ENCODE measurements at regions not wholly inside any gene's neighbourhood (a gene's known extent, or its start where the extent isn't known, plus 50 kb on each side); places are given as distances from the start of the nearest gene placed in this dataset.

DNA sequence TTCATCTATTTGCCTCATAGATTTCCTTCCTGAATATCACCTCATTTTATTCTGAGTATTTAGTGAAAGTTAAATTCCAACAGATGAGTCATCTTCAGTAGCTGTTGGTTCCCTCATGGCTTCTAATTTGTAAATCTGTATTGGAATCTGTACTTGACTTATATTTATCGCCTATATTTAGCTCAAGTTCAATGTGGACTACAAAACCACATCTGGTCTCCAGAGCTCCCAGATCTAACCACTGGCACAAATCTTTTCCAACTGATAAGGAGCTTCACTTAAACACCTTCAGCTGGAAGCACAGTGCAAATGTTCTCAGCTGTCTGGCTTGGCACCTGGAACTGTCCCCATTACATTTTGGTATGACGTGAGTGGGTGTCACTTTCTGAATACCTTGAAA lies 82.8 kb upstream of the DSEL start:
- Histone ChIP-seq H3K27ac (ENCODE audit: low read length) (no peak overlapping the region), H3K36me3 (ENCODE audit: control insufficient read depth, low read depth, low read length) (no peaks in the 10 kb centered on the region), H3K4me3 (ENCODE audit: low read length) (no peak overlapping the region), H3K9me3 (ENCODE audit: control insufficient read depth, low read depth, low read length) (peaks cover 8% of the 10 kb centered on the region), H3K9ac (ENCODE audit: low read length) (no peak overlapping the region), H3K4me1 (ENCODE audit: control insufficient read depth, low read depth, low read length) (no peaks in the 10 kb centered on the region), H3K27me3 (ENCODE audit: control insufficient read depth, insufficient read depth, low read length) (no peaks in the 10 kb centered on the region)

DNA sequence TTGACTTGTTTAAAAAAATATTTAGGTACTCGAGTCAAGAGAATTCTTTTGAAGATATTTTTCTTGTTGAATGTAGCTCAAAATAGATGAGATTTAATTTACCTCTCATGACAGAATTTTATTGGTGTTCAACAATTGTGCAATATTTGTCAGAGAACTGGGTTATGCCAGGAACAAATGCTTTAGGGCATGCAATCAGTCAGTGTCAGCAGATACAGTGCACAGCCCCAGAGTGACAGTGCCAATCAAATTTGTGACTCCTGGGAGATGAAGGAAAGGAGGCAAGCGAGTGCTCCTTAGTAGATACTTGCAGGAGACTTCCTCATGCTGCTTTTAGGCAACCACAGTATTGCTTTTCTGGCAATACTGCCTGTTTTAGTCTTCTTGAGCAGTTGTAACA lies 81.2 kb upstream of the DSEL start:
- H3K27ac ChIP-seq (ENCODE audit: low read length) = no peak overlapping the region
- no peaks in the 10 kb centered on the region for H3K4me1 ChIP-seq (ENCODE audit: control insufficient read depth, low read depth, low read length)
- H3K27me3 ChIP-seq (ENCODE audit: control insufficient read depth, insufficient read depth, low read length) = no peaks in the 10 kb centered on the region
- no peaks in the 10 kb centered on the region for H3K36me3 ChIP-seq (ENCODE audit: control insufficient read depth, low read depth, low read length)
- H3K9ac ChIP-seq (ENCODE audit: low read length) = no peak overlapping the region
- peaks cover 8% of the 10 kb centered on the region for H3K9me3 ChIP-seq (ENCODE audit: control insufficient read depth, low read depth, low read length)
- H3K4me3 ChIP-seq (ENCODE audit: low read length) = no peak overlapping the region

DNA sequence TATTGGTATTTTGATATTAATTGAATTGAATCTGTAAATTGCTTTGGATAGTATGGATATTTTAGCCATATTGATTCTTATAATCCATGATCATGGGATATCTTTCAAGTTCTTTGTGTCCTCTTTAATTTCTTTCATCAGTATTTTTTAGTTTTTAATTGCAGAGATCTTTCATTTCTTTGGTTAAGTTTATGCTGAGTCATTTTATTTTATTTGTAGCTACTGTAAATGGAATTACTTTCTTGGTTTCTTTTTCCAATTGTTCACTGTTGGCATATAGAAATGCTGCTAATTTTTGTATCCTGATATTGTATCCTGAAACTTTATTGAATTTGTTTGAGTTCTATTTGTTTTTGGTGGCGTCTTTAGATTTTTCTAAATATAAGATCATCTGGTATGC lies 79.5 kb upstream of the DSEL start:
- no peak overlapping the region for H3K27ac ChIP-seq (ENCODE audit: low read length)
- no peak overlapping the region for H3K9ac ChIP-seq (ENCODE audit: low read length)
- H3K9me3 ChIP-seq (ENCODE audit: control insufficient read depth, low read depth, low read length) = peaks cover 8% of the 10 kb centered on the region
- H3K36me3 ChIP-seq (ENCODE audit: control insufficient read depth, low read depth, low read length) = no peaks in the 10 kb centered on the region
- H3K4me1 ChIP-seq (ENCODE audit: control insufficient read depth, low read depth, low read length) = no peaks in the 10 kb centered on the region
- H3K4me3 ChIP-seq (ENCODE audit: low read length) = no peak overlapping the region
- no peaks in the 10 kb centered on the region for H3K27me3 ChIP-seq (ENCODE audit: control insufficient read depth, insufficient read depth, low read length)

DNA sequence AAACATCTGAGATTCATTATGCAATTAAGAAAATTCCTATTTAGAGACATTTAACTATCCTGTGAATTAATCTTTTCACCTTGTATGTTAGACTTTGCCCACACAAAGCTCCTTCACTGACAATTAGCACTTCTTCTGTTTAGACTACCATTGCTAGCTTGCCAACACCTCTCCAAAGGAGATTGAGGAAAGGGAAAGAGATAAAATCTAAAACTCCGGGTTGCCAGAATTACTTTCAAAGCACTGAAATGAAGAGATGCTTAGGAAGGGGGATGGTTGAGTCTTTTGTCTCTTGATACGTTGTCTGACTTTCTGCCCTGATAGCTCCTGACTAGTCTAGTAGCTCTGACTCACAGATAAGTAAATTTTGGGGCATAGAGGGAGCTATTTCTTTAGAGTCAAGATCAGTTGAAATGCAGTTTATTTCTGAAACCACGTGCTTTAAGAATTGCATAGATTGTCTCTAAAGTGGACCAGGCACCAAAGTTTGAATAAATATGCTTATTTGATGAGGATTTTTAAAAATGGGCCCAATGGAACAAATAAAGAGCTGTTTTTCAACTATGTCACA lies 74.1 kb upstream of the DSEL start:
- Histone ChIP-seq H3K9me3 (ENCODE audit: control insufficient read depth, low read depth, low read length) (peaks cover 4% of the 10 kb centered on the region), H3K36me3 (ENCODE audit: control insufficient read depth, low read depth, low read length) (no peaks in the 10 kb centered on the region), H3K4me3 (ENCODE audit: low read length) (no peak overlapping the region), H3K9ac (ENCODE audit: low read length) (no peak overlapping the region), H3K4me1 (ENCODE audit: control insufficient read depth, low read depth, low read length) (no peaks in the 10 kb centered on the region), H3K27ac (ENCODE audit: low read length) (no peak overlapping the region), H3K27me3 (ENCODE audit: control insufficient read depth, insufficient read depth, low read length) (no peaks in the 10 kb centered on the region)

DNA sequence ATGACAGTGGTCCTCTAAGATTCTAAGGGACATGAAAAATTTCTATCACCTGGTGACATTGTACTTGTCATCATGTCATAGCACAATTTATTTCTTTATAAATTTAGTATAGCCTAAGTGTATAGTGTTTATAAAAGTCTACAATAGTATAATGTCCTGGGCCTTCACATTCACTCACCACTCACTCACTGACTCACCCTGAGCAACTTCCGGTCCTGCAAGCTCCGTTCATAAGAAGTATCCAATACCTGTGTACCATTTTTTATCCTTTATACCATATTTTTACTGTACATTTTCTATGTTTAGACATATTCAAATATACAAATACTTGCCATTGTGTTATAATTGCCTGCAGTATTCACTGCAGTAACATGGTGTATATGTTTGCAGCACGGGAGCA lies 72.8 kb upstream of the DSEL start:
- Histone ChIP-seq H3K4me3 (ENCODE audit: low read length) (no peak overlapping the region), H3K36me3 (ENCODE audit: control insufficient read depth, low read depth, low read length) (no peaks in the 10 kb centered on the region), H3K4me1 (ENCODE audit: control insufficient read depth, low read depth, low read length) (no peaks in the 10 kb centered on the region), H3K9me3 (ENCODE audit: control insufficient read depth, low read depth, low read length) (no peaks in the 10 kb centered on the region), H3K9ac (ENCODE audit: low read length) (no peak overlapping the region), H3K27me3 (ENCODE audit: control insufficient read depth, insufficient read depth, low read length) (no peaks in the 10 kb centered on the region), H3K27ac (ENCODE audit: low read length) (no peak overlapping the region)

DNA sequence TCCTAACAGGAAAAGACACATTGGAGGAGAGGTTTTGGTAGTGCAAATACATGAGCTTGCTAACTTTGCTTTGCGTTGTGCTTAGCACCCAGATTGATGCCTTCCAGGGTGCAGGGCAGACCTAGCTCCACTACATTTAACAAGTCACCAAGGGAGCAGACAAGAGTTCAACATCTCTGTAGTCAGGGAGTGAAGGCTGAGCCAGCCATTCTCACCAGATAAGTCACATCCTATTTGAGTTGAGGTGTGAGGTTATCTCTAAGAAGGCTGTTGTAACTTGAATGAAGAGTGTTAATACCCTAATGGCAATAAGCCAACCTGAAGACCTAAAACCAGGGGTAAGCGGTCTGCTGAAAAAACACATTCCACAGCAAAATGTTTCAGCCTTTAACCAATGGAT lies 69.6 kb upstream of the DSEL start:
- H3K4me1 ChIP-seq (ENCODE audit: control insufficient read depth, low read depth, low read length) = peaks cover 9% of the 10 kb centered on the region
- H3K9ac ChIP-seq (ENCODE audit: low read length) = no peak overlapping the region
- no peak overlapping the region for H3K27ac ChIP-seq (ENCODE audit: low read length)
- H3K36me3 ChIP-seq (ENCODE audit: control insufficient read depth, low read depth, low read length) = no peaks in the 10 kb centered on the region
- H3K27me3 ChIP-seq (ENCODE audit: control insufficient read depth, insufficient read depth, low read length) = no peaks in the 10 kb centered on the region
- H3K4me3 ChIP-seq (ENCODE audit: low read length) = no peak overlapping the region
- H3K9me3 ChIP-seq (ENCODE audit: control insufficient read depth, low read depth, low read length) = no peaks in the 10 kb centered on the region

DNA sequence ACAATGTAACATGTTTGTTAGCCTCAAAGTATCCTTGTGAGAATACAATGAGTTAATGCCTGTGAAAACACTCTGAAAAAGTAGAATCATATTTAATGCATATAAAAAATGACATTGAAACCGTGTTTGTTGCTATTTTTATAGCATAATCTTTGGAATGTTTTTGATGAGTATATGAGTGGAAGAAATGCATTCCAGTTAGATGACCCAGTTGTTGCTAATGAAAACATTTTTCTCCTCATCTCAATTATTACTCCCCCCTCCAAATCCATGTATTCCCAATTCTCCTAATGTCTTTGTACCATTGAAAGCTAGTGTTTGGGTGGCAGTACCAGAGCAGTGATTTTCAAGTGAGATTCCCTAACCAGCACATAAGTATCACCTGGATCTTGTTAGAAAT lies 67.1 kb upstream of the DSEL start:
- H3K9me3 ChIP-seq (ENCODE audit: control insufficient read depth, low read depth, low read length) = no peaks in the 10 kb centered on the region
- H3K4me1 ChIP-seq (ENCODE audit: control insufficient read depth, low read depth, low read length) = peaks cover 9% of the 10 kb centered on the region
- H3K4me3 ChIP-seq (ENCODE audit: low read length) = no peak overlapping the region
- no peak overlapping the region for H3K27ac ChIP-seq (ENCODE audit: low read length)
- H3K36me3 ChIP-seq (ENCODE audit: control insufficient read depth, low read depth, low read length) = no peaks in the 10 kb centered on the region
- no peak overlapping the region for H3K9ac ChIP-seq (ENCODE audit: low read length)
- H3K27me3 ChIP-seq (ENCODE audit: control insufficient read depth, insufficient read depth, low read length) = no peaks in the 10 kb centered on the region

DNA sequence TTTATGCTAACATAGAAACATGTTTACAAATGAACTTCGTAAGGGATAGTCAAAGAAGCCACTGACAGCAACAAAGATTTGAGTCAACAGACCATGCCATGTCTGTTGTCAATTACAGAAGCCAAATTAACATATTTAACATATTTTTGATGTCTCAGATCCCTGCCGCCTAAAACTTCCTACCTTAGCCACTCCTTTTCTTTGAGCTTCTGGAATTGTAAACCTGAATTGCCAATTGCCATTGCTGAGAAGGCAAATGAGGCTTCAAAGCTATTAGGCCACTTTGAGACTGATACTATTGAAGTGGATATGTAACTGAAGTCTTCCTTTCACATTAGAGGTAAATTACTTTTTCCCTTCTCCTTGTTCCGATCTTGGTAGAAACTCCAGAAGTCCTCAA lies 66.0 kb upstream of the DSEL start:
- H3K36me3 ChIP-seq (ENCODE audit: control insufficient read depth, low read depth, low read length) = no peaks in the 10 kb centered on the region
- peaks cover 9% of the 10 kb centered on the region for H3K4me1 ChIP-seq (ENCODE audit: control insufficient read depth, low read depth, low read length)
- no peaks in the 10 kb centered on the region for H3K27me3 ChIP-seq (ENCODE audit: control insufficient read depth, insufficient read depth, low read length)
- H3K4me3 ChIP-seq (ENCODE audit: low read length) = no peak overlapping the region
- no peak overlapping the region for H3K9ac ChIP-seq (ENCODE audit: low read length)
- H3K27ac ChIP-seq (ENCODE audit: low read length) = no peak overlapping the region
- H3K9me3 ChIP-seq (ENCODE audit: control insufficient read depth, low read depth, low read length) = no peaks in the 10 kb centered on the region

DNA sequence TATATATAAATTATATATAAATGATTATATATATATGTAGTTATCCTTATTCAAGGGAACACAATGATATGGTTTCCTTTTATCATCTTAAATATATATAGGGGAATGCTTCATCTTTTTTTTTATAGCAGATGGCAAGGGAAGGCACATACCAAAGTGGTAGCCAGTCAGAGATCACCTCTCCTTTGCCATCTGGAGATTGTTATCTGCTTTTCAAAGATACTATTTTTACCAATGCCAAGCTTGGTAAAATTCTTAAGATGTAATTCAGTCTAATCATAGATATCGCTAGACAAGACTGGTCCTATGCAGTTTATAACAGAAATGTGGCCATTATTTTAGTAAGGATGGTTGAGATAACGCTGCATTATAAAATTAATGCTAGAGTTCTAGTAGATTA lies 64.7 kb upstream of the DSEL start:
- Histone ChIP-seq H3K4me3 (ENCODE audit: low read length) (no peak overlapping the region), H3K4me1 (ENCODE audit: control insufficient read depth, low read depth, low read length) (peaks cover 9% of the 10 kb centered on the region), H3K9me3 (ENCODE audit: control insufficient read depth, low read depth, low read length) (no peaks in the 10 kb centered on the region), H3K27ac (ENCODE audit: low read length) (no peak overlapping the region), H3K9ac (ENCODE audit: low read length) (no peak overlapping the region), H3K27me3 (ENCODE audit: control insufficient read depth, insufficient read depth, low read length) (no peaks in the 10 kb centered on the region), H3K36me3 (ENCODE audit: control insufficient read depth, low read depth, low read length) (no peaks in the 10 kb centered on the region)

DNA sequence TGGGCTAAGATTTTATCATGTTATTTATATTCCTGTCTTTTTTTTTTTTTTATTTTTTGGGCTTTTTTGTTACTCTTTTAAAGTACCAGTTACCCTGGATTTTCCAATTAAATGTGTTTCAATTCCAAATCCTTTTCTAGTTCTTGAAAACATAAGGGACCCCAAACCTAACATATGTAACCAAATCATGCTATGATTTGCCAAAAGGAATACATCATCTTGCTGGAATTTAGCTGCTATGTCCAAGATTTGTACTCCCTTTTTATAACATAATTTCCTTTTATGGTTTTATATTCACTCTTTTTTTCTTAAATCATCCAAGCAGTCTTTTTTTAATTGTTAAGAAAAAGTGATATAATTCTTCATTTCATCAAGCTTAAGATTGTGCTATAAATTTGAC lies 60.9 kb upstream of the DSEL start:
- no peak overlapping the region for H3K27ac ChIP-seq (ENCODE audit: low read length)
- H3K4me3 ChIP-seq (ENCODE audit: low read length) = no peak overlapping the region
- no peaks in the 10 kb centered on the region for H3K36me3 ChIP-seq (ENCODE audit: control insufficient read depth, low read depth, low read length)
- no peak overlapping the region for H3K9ac ChIP-seq (ENCODE audit: low read length)
- H3K4me1 ChIP-seq (ENCODE audit: control insufficient read depth, low read depth, low read length) = peaks cover 4% of the 10 kb centered on the region
- no peaks in the 10 kb centered on the region for H3K27me3 ChIP-seq (ENCODE audit: control insufficient read depth, insufficient read depth, low read length)
- H3K9me3 ChIP-seq (ENCODE audit: control insufficient read depth, low read depth, low read length) = no peaks in the 10 kb centered on the region

DNA sequence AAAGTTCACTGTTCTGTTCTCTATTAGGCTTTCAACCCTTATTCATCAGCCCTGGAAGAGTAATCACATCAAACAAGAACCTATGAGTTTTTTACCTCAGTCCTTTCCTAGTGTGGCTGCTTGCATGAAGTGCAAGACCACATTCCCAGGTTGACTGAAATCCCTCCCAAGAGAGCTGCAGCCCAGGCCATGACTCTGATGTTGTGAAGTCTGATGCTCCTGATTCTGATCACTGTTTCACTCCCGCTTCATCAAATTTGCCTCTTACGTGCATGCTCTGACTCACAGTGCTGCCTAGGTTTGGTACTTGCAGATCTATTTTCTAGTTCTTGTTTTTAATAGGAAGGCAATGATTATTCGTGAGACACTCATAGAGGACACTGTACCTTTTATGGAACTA lies 58.2 kb upstream of the DSEL start:
- no peaks in the 10 kb centered on the region for H3K4me1 ChIP-seq (ENCODE audit: control insufficient read depth, low read depth, low read length)
- H3K4me3 ChIP-seq (ENCODE audit: low read length) = no peak overlapping the region
- H3K9me3 ChIP-seq (ENCODE audit: control insufficient read depth, low read depth, low read length) = no peaks in the 10 kb centered on the region
- no peak overlapping the region for H3K9ac ChIP-seq (ENCODE audit: low read length)
- no peak overlapping the region for H3K27ac ChIP-seq (ENCODE audit: low read length)
- H3K36me3 ChIP-seq (ENCODE audit: control insufficient read depth, low read depth, low read length) = no peaks in the 10 kb centered on the region
- no peaks in the 10 kb centered on the region for H3K27me3 ChIP-seq (ENCODE audit: control insufficient read depth, insufficient read depth, low read length)

DNA sequence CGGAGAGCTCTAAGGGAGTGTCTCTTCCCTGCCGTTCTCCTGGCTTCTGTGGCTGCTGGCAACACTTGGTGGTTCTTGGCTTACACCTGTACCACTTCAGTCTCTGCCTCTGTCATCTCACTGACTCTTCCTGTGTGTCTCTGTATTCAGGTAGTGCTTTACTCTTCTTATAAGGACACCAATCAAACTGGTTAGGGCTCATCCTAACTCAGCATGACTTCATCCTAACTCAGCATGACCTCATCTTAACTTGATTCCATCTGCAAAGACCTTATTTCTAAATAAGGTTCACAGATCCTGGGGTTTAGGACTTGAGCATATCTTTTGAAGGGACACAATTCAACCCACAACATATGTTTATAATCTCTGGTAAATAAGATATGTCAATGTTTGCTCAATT lies 51.6 kb upstream of the DSEL start:
- Histone ChIP-seq H3K27ac (ENCODE audit: low read length) (no peak overlapping the region), H3K4me3 (ENCODE audit: low read length) (no peak overlapping the region), H3K4me1 (ENCODE audit: control insufficient read depth, low read depth, low read length) (no peaks in the 10 kb centered on the region), H3K36me3 (ENCODE audit: control insufficient read depth, low read depth, low read length) (no peaks in the 10 kb centered on the region), H3K27me3 (ENCODE audit: control insufficient read depth, insufficient read depth, low read length) (no peaks in the 10 kb centered on the region), H3K9me3 (ENCODE audit: control insufficient read depth, low read depth, low read length) (no peaks in the 10 kb centered on the region), H3K9ac (ENCODE audit: low read length) (no peak overlapping the region)

Data from iPS-18a (cell line).